Body of pancreas (tissue), 4 donors: ENCODE measurements at regions not wholly inside any gene's neighbourhood (a gene's known extent, or its start where the extent isn't known, plus 50 kb on each side); places are given as distances from the start of the nearest gene placed in this dataset.

Experiments
- CTCF ChIP-seq, 7 experiments: fragments of 450-650 bp in 4 of 7; fragments of 200-600 bp in 3 of 7; sonication (generic) in 3 of 7; IDR thresholded peaks; one replicate each; pipeline ENCODE4 v1.5.1; 2016 to 2019; ENCODE audit warnings: antibody characterized with exemption in 7 of 7
- POLR2A ChIP-seq, 3 donors: fragments of 450-650 bp; IDR thresholded peaks; one replicate each; pipeline ENCODE4 v1.6.1; 2016; ENCODE audit warnings: antibody characterized with exemption in 3 of 3, mild to moderate bottlenecking in 2 of 3

DNA sequence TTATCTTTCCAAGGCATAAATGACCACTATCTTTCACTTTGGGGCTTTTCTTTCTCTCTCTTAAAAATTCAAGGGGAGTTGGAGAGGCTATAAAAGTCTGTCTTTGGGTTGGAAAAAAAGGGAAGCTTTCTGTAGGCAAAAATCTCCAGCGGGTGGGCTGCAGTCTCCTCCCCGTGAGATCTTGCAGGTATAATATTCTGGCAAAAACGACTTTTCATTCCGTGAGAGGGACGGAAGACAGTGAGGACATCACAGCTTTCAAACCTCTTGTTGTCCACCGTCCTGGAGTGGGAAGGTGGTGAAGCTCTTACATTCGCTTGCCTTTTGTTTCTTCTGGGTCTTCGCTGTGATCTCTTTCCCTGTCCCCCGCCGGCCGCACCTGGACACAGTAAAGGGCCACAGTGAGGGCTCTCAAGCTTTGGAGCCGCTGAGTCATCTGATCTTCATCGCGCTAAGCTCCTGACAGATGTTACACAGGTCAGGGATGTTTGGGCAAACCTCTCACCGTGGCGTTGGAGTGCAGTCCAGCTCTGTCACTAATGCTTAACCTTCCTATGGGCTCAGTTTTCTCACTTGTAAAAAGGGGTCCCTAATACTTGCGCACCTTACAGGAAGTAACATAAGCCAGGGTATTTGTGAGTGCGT, 61.9 kb upstream of the MEGF10 start:
- TF ChIP-seq CTCF (IDR thresholded peaks at IDR 0.05) (no peak), POLR2A (IDR thresholded peaks at IDR 0.05) (no peak)
